IPS-18a (cell line): ENCODE measurements at regions not wholly inside any gene's neighbourhood (a gene's known extent, or its start where the extent isn't known, plus 50 kb on each side); places are given as distances from the start of the nearest gene placed in this dataset.

Experiments
- H3K27ac ChIP-seq: one replicate; pipeline ENCODE4 v1.5.1; 2013; ENCODE audit warnings: low read length
- H3K27me3 ChIP-seq: one replicate; pipeline ENCODE4 v1.6.1; 2013; ENCODE audit warnings: mild to moderate bottlenecking, low read length; ENCODE audit not compliant: control insufficient read depth, insufficient read depth
- H3K36me3 ChIP-seq: one replicate; pipeline ENCODE4 v1.6.1; 2013; ENCODE audit warnings: low read depth, low read length; ENCODE audit not compliant: control insufficient read depth
- H3K4me1 ChIP-seq: one replicate; pipeline ENCODE4 v1.6.1; 2013; ENCODE audit warnings: low read depth, low read length; ENCODE audit not compliant: control insufficient read depth
- H3K4me3 ChIP-seq: one replicate; pipeline ENCODE4 v1.5.1; 2013; ENCODE audit warnings: low read length
- H3K9ac ChIP-seq: one replicate; pipeline ENCODE4 v1.6.1; 2013; ENCODE audit warnings: mild to moderate bottlenecking, low read length, moderate library complexity
- H3K9me3 ChIP-seq: one replicate; pipeline ENCODE4 v1.6.1; 2013; ENCODE audit warnings: low read depth, low read length; ENCODE audit not compliant: control insufficient read depth

- no peaks in the 10 kb centered on the region for H3K9me3 ChIP-seq
- H3K36me3 ChIP-seq = no peaks in the 10 kb centered on the region
- no peak overlapping the region for H3K4me3 ChIP-seq
- no peak overlapping the region for H3K9ac ChIP-seq
- H3K4me1 ChIP-seq = peaks cover 10% of the 10 kb centered on the region
- H3K27me3 ChIP-seq = no peaks in the 10 kb centered on the region
- no peak overlapping the region for H3K27ac ChIP-seq
Observed at GRCh38 chr9:26271495-26272122, 593.4 kb upstream of the TUSC1 start.

DNA sequence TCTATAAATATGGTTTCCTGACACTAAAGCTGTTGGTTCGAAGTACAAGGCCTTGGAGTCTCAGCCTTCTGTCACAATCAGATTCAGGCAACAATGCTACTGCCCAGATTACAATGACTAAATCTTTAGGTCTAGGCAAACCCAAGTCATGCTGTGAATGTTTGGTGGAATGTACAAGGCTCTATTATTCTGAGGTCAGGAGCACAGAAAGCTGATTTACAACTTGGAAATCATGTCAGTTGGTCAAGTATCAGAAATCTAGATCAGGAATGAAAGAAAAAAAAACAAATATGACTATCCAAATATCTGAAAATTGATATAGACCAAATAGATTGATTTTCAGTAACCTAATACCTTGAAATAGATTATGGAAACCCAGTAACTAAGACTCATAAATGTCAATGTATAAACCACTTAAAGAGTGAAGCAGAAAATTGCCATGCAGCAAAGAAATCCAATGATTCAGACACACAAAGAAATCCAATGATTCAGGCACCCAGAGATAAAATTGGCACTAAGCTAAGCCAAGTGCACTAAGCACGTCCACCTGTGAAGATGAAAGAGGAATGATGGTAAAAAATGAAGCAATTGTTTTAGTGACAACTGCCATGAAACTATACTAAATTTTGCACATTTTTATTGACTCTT is 588.0 kb upstream of the TUSC1 start:
- Histone ChIP-seq H3K4me3 (no peak overlapping the region), H3K27me3 (no peaks in the 10 kb centered on the region), H3K36me3 (no peaks in the 10 kb centered on the region), H3K27ac (no peak overlapping the region), H3K9ac (no peak overlapping the region), H3K9me3 (no peaks in the 10 kb centered on the region), H3K4me1 (no peaks in the 10 kb centered on the region)

DNA sequence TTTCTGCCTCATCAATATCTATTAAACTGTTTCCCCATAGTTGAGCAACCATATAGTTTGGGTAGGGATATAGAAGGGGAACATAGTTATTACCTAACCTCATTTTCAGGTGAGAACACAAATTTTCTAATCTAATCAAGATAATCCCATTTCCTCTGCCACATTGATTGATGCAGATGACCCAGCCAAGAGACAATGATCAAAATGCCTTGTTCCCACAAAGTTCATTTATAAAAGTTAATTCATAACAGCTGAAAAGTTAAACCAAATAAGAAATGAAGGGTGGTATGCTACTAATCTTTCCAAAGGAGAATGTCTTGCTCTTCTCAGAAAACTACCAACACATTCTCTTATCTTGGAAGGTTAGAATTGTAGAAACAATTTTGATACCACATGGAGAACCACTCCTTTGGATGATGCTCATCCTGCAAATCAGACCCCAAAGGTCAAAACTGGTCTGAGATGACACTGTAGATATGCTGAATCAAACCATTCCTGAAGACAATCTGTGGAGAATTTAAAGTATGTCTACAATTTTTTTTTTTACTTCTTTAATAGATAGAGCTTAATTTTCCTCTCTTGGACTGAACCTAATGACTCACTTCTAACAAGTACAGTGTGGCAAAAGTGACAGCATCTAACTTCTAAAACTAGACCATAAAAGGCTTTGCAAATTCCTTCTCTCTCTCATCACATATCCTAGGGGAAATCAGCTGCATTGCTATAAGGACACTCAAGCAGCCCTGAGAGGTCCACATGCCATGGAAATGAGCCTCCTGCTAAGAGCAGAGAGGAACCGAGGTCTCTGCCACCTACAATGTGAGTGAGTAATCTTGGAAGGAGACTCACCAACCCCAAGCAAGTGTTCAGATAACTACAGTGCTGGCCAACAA is 586.7 kb upstream of the TUSC1 start:
- no peaks in the 10 kb centered on the region for H3K36me3 ChIP-seq
- H3K4me3 ChIP-seq = no peak overlapping the region
- no peaks in the 10 kb centered on the region for H3K9me3 ChIP-seq
- no peak overlapping the region for H3K9ac ChIP-seq
- H3K27me3 ChIP-seq = no peaks in the 10 kb centered on the region
- H3K4me1 ChIP-seq = no peaks in the 10 kb centered on the region
- H3K27ac ChIP-seq = no peak overlapping the region

- H3K4me1 ChIP-seq = no peaks in the 10 kb centered on the region
- no peak overlapping the region for H3K4me3 ChIP-seq
- H3K36me3 ChIP-seq = no peaks in the 10 kb centered on the region
- no peaks in the 10 kb centered on the region for H3K27me3 ChIP-seq
- H3K9ac ChIP-seq = no peak overlapping the region
- H3K27ac ChIP-seq = no peak overlapping the region
- no peaks in the 10 kb centered on the region for H3K9me3 ChIP-seq
Observed at GRCh38 chr9:26263478-26263877, 585.2 kb upstream of the TUSC1 start.

GRCh38 chr9:26262421-26263107 is 584.3 kb upstream of the TUSC1 start:
- no peaks in the 10 kb centered on the region for H3K4me1 ChIP-seq
- no peak overlapping the region for H3K27ac ChIP-seq
- no peaks in the 10 kb centered on the region for H3K27me3 ChIP-seq
- H3K4me3 ChIP-seq = no peak overlapping the region
- H3K9ac ChIP-seq = no peak overlapping the region
- H3K9me3 ChIP-seq = no peaks in the 10 kb centered on the region
- no peaks in the 10 kb centered on the region for H3K36me3 ChIP-seq

DNA sequence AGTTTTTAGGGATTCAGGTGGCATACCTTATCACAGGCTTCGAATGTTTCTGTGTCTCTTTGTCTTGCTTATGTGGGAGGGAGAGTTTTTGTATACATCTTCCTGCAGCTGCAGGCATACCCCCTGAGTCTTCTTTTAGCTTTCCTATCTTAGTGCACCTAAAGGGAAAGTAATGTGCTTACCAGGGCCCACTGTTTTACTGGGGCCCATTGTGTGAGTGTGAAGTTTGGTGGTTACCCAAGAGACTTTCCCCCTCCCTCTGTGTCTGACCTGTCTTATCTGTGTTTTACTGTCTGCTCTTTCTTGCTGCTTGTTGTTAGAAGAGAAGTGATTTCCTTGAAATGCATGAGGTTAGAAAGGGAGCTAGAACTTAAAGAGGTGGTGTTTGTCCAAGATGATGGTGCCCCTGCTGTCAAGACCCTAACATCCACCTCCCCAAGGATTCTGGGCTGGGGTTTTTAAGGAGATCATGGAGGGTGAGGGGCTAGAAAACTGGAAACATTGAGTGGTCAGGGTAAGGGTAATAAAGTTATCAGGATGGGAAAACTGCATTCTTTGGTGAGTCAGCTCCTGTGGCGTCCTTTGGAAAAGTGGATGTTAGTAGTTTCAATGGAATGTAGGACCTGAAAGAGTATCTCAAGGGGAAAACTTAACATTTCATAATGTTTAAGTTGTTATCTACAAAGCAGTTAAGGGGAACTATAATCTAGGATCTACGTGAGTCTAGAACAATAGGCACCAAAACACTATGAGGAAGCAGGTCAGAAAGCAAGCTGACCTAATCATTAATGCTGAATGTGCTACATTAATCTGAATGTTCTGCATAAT is 583.5 kb upstream of the TUSC1 start:
- Histone ChIP-seq H3K36me3 (no peaks in the 10 kb centered on the region), H3K9ac (no peak overlapping the region), H3K27me3 (no peaks in the 10 kb centered on the region), H3K4me1 (no peaks in the 10 kb centered on the region), H3K27ac (no peak overlapping the region), H3K9me3 (no peaks in the 10 kb centered on the region), H3K4me3 (no peak overlapping the region)

GRCh38 chr9:26260238-26260637 is 582.0 kb upstream of the TUSC1 start:
- no peaks in the 10 kb centered on the region for H3K9me3 ChIP-seq

DNA sequence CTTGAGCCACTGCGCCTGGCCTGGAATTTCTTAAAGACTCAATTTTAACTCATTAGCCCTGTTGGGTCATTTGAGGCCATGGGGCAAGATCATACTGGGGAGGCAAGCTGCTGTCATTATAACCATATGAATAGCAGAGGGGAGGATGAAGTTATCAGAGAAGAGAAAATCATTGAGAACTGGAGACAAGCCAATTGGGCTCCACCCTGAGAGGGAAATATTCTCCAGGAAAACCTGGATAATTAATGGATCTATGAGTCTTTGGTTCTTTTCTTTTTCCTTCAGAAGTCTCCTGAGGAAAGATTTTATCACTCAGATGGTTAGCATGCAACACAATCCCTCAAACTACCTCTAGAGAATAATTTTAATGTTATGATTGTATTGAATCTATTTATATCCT is 569.6 kb upstream of the TUSC1 start:
- Histone ChIP-seq H3K9ac (no peak overlapping the region), H3K27me3 (no peaks in the 10 kb centered on the region), H3K4me1 (no peaks in the 10 kb centered on the region), H3K36me3 (no peaks in the 10 kb centered on the region), H3K27ac (no peak overlapping the region), H3K4me3 (no peak overlapping the region), H3K9me3 (peaks cover 4% of the 10 kb centered on the region)

More at GRCh38 chr9:26260238-26260637, 582.0 kb upstream of the TUSC1 start:
- no peak overlapping the region for H3K4me3 ChIP-seq
- no peaks in the 10 kb centered on the region for H3K4me1 ChIP-seq
- no peak overlapping the region for H3K27ac ChIP-seq
- no peaks in the 10 kb centered on the region for H3K27me3 ChIP-seq
- no peaks in the 10 kb centered on the region for H3K36me3 ChIP-seq
- H3K9ac ChIP-seq = no peak overlapping the region

- Histone ChIP-seq H3K9ac (no peak overlapping the region), H3K4me1 (no peaks in the 10 kb centered on the region), H3K36me3 (no peaks in the 10 kb centered on the region), H3K27me3 (no peaks in the 10 kb centered on the region), H3K9me3 (peaks cover 4% of the 10 kb centered on the region), H3K4me3 (no peak overlapping the region), H3K27ac (no peak overlapping the region)
Observed at GRCh38 chr9:26244661-26245451, 566.6 kb upstream of the TUSC1 start.

DNA sequence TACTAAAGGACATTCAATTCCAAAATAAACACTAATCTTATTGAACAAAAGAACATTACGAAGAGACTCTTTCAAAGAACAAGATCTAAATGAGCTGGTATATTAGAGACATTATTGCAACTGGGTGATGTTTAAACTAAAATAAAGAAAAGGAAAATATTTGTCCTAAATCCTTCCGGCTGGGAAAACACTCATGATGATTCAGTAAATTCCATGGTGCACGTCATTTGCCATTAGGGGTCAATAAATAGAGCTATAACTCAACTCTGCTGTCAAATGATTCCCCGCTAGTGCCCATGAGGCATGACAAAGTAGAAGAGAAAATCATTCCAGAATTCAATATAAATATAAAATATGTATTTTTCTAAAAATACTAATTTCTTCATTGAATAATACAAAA is 565.5 kb upstream of the TUSC1 start:
- Histone ChIP-seq H3K27ac (no peak overlapping the region), H3K4me1 (no peaks in the 10 kb centered on the region), H3K36me3 (no peaks in the 10 kb centered on the region), H3K9ac (no peak overlapping the region), H3K27me3 (no peaks in the 10 kb centered on the region), H3K4me3 (no peak overlapping the region), H3K9me3 (no peaks in the 10 kb centered on the region)
